Liver (tissue), 8 donors: ENCODE measurements at regions not wholly inside any gene's neighbourhood (a gene's known extent, or its start where the extent isn't known, plus 50 kb on each side); places are given as distances from the start of the nearest gene placed in this dataset.

Experiments
- DNase-seq: peaks from one replicate; pipeline ENCODE4 v3.0.0-alpha.2; 2017; ENCODE audit warnings: low spot score
- H3K27ac ChIP-seq, 2 donors: one replicate each; pipeline ENCODE4 v1.7.0; 2013; ENCODE audit warnings: inconsistent platforms in 2 of 2, low read length in 2 of 2, control low read depth in 1 of 2, low read depth in 1 of 2, mild to moderate bottlenecking in 1 of 2
- H3K27me3 ChIP-seq, 4 donors: one replicate each; pipeline versions ENCODE4 v1.6.1 to v1.7.0; 2013; ENCODE audit warnings: low read length in 3 of 4, inconsistent platforms in 1 of 4, mild to moderate bottlenecking in 1 of 4, moderate library complexity in 1 of 4; ENCODE audit not compliant: control insufficient read depth in 4 of 4, insufficient read depth in 4 of 4
- H3K36me3 ChIP-seq, 4 donors: one replicate each; pipeline versions ENCODE4 v1.6.1 to v1.7.0; 2013; ENCODE audit warnings: low read length in 3 of 4, mild to moderate bottlenecking in 3 of 4, low read depth in 1 of 4, moderate library complexity in 1 of 4; ENCODE audit not compliant: control insufficient read depth in 4 of 4, insufficient read depth in 3 of 4
- H3K4me1 ChIP-seq, 4 donors: one replicate each; pipeline versions ENCODE4 v1.6.1 to v1.7.0; 2013; ENCODE audit warnings: low read length in 3 of 4, mild to moderate bottlenecking in 3 of 4, moderate library complexity in 1 of 4; ENCODE audit not compliant: control insufficient read depth in 4 of 4, insufficient read depth in 4 of 4
- H3K4me3 ChIP-seq, 3 donors: one replicate each; pipeline versions ENCODE4 v1.6.1 to v1.7.0; 2013; ENCODE audit warnings: low read length in 3 of 3, control low read depth in 1 of 3, low read depth in 1 of 3, mild to moderate bottlenecking in 1 of 3
- H3K9ac ChIP-seq, 2 donors: one replicate each; pipeline ENCODE4 v1.7.0; 2013; ENCODE audit warnings: low read length in 2 of 2, mild to moderate bottlenecking in 2 of 2, moderate library complexity in 2 of 2, control low read depth in 1 of 2, low read depth in 1 of 2
- H3K9me3 ChIP-seq, 4 donors: one replicate each; pipeline versions ENCODE4 v1.6.1 to v1.7.0; 2013; ENCODE audit warnings: low read length in 3 of 4; ENCODE audit not compliant: control insufficient read depth in 4 of 4
- ATF3 ChIP-seq: IDR thresholded peaks from 2 replicates; pipeline ENCODE4 v1.6.1; 2016; ENCODE audit warnings: antibody characterized with exemption
- CTCF ChIP-seq: fragments of 150-350 bp; IDR thresholded peaks from 2 replicates; pipeline ENCODE4 v1.5.1; 2017; ENCODE audit warnings: improper control_type of control experiment, low read depth, low read length; ENCODE audit not compliant: missing input control
- EGR1 ChIP-seq, 2 donors: IDR thresholded peaks; 2 replicates each; pipeline ENCODE4 v1.6.1; 2016 to 2018; ENCODE audit warnings: antibody characterized with exemption in 2 of 2, low read depth in 2 of 2
- FOXA1 ChIP-seq: IDR thresholded peaks from 2 replicates; pipeline ENCODE4 v1.6.1; 2016; ENCODE audit warnings: antibody characterized with exemption
- FOXA2 ChIP-seq: IDR thresholded peaks from 2 replicates; pipeline ENCODE4 v1.6.1; 2016; ENCODE audit warnings: antibody characterized with exemption
- GABPA ChIP-seq, 2 donors: IDR thresholded peaks in 1 of 2; conservative IDR thresholded peaks in 1 of 2; 2 replicates each; pipeline ENCODE4 v1.6.1; 2016; ENCODE audit warnings: antibody characterized with exemption in 2 of 2, mild to moderate bottlenecking in 1 of 2, moderate library complexity in 1 of 2
- HNF4A ChIP-seq, 2 donors: conservative IDR thresholded peaks; 2 replicates each; pipeline ENCODE4 v1.6.1; 2016; ENCODE audit warnings: antibody characterized with exemption in 2 of 2, mild to moderate bottlenecking in 2 of 2
- HNF4G ChIP-seq: IDR thresholded peaks from 2 replicates; pipeline ENCODE4 v1.6.1; 2016; ENCODE audit warnings: antibody characterized with exemption
- JUND ChIP-seq, 2 donors: IDR thresholded peaks; 2 replicates each; pipeline ENCODE4 v1.6.1; 2016; ENCODE audit warnings: antibody characterized with exemption in 2 of 2
- MAX ChIP-seq: IDR thresholded peaks from 2 replicates; pipeline ENCODE4 v1.6.1; 2016; ENCODE audit warnings: antibody characterized with exemption
- NR2F2 ChIP-seq: IDR thresholded peaks from 2 replicates; pipeline ENCODE4 v1.6.1; 2016; ENCODE audit warnings: antibody characterized with exemption
- RAD21 ChIP-seq, 2 donors: IDR thresholded peaks; 2 replicates each; pipeline ENCODE4 v1.6.1; 2016; ENCODE audit warnings: antibody characterized with exemption in 2 of 2, mild to moderate bottlenecking in 2 of 2
- REST ChIP-seq: IDR thresholded peaks from 2 replicates; pipeline ENCODE4 v1.6.1; 2016; ENCODE audit warnings: antibody characterized with exemption, mild to moderate bottlenecking
- RXRA ChIP-seq, 2 donors: IDR thresholded peaks; 2 replicates each; pipeline ENCODE4 v1.6.1; 2017 to 2018; ENCODE audit warnings: antibody characterized with exemption in 2 of 2, mild to moderate bottlenecking in 1 of 2
- SP1 ChIP-seq: IDR thresholded peaks from 2 replicates; pipeline ENCODE4 v1.6.1; 2018; ENCODE audit warnings: antibody characterized with exemption, mild to moderate bottlenecking
- TAF1 ChIP-seq: conservative IDR thresholded peaks from 2 replicates; pipeline ENCODE4 v1.6.1; 2016; ENCODE audit warnings: antibody characterized with exemption, mild to moderate bottlenecking
- YY1 ChIP-seq: IDR thresholded peaks from 2 replicates; pipeline ENCODE4 v1.6.1; 2016; ENCODE audit warnings: antibody characterized with exemption, mild to moderate bottlenecking
- ZBTB33 ChIP-seq: IDR thresholded peaks from 2 replicates; pipeline ENCODE4 v1.6.1; 2016; ENCODE audit warnings: antibody characterized with exemption
- WGBS: extraction: QIAGEN DNeasy Blood & Tissue Kit; methylation state at CpG from one replicate; pipeline ENCODE4 v1.1.7; 2013; 5-methylcytosine and 5-hydroxymethylcytosine counted together
- donor health status: healthy.
- donor health status: healthy.
- donor health status: healthy.
- donor health status: healthy.
- donor health status: healthy.

- Histone ChIP-seq H3K4me1 (no peaks in the 10 kb centered on the region), H3K27me3 (no peaks in the 10 kb centered on the region), H3K4me3 (no peak overlapping the region), H3K27ac (no peak overlapping the region), H3K36me3 (no peaks in the 10 kb centered on the region), H3K9ac (no peak overlapping the region), H3K9me3 (peaks cover 0 to 3% (median 0%) of the 10 kb centered on the region in 4 donors)
- WGBS: 78% methylated on average over 4 of the region's 4 CpGs
- no peak for TF ChIP-seq CTCF
- TF ChIP-seq HNF4A (conservative IDR thresholded peaks at IDR 0.05): no peak
- no peak for TF ChIP-seq SP1
- TF ChIP-seq NR2F2: no peak
- no peak for TF ChIP-seq REST
- TF ChIP-seq TAF1: no peak
- no peak for TF ChIP-seq ATF3
- TF ChIP-seq FOXA2: no peak
- TF ChIP-seq FOXA1: no peak
- no peak for TF ChIP-seq JUND (IDR thresholded peaks at IDR 0.05)
- no peak for TF ChIP-seq MAX
- TF ChIP-seq RAD21 (IDR thresholded peaks at IDR 0.05): no peak
- no peak for TF ChIP-seq EGR1 (IDR thresholded peaks at IDR 0.05; ENCODE audit: low read depth in 2 of 2)
- TF ChIP-seq YY1: no peak
- DNase-seq: no peak
Observed at GRCh38 chr2:5510082-5510481, 182.1 kb upstream of the SOX11 start.

GRCh38 chr2:5515693-5516092 lies 176.5 kb upstream of the SOX11 start:
- 77% methylated on average over 2 of the region's 2 CpGs for WGBS
- no peak for DNase-seq
- no peaks in the 10 kb centered on the region for H3K4me1 ChIP-seq
- no peak overlapping the region for H3K27ac ChIP-seq
- no peak overlapping the region for H3K9ac ChIP-seq
- H3K4me3 ChIP-seq: no peak overlapping the region
- H3K9me3 ChIP-seq: no peaks in the 10 kb centered on the region
- no peaks in the 10 kb centered on the region for H3K27me3 ChIP-seq
- H3K36me3 ChIP-seq: no peaks in the 10 kb centered on the region
- TF ChIP-seq FOXA2: no peak
- TF ChIP-seq JUND (IDR thresholded peaks at IDR 0.05): no peak
- TF ChIP-seq YY1: no peak
- no peak for TF ChIP-seq EGR1 (IDR thresholded peaks at IDR 0.05; ENCODE audit: low read depth in 2 of 2)
- no peak for TF ChIP-seq ATF3
- no peak for TF ChIP-seq TAF1
- TF ChIP-seq REST: no peak
- no peak for TF ChIP-seq RXRA (IDR thresholded peaks at IDR 0.05)
- TF ChIP-seq GABPA (IDR thresholded peaks at IDR 0.05 in 1 of 2, conservative IDR thresholded peaks at IDR 0.05 in 1 of 2): no peak
- no peak for TF ChIP-seq MAX
- TF ChIP-seq HNF4G: no peak
- no peak for TF ChIP-seq SP1
- TF ChIP-seq RAD21 (IDR thresholded peaks at IDR 0.05): no peak
- no peak for TF ChIP-seq ZBTB33
